GM21619 (cell line): ENCODE measurements at regions not wholly inside any gene's neighbourhood (a gene's known extent, or its start where the extent isn't known, plus 50 kb on each side); places are given as distances from the start of the nearest gene placed in this dataset.
"Not testable (repeated sequence)": the region's sequence is repeated elsewhere in the genome, so short reads cannot be mapped to it uniquely, and the experiment has no call there.

Source experiments
- ATAC-seq: cut with Tn5 transposase; IDR thresholded peaks from one replicate; pipeline ENCODE4 v1.9.1; 2021; ENCODE audit not compliant: unreplicated experiment

DNA sequence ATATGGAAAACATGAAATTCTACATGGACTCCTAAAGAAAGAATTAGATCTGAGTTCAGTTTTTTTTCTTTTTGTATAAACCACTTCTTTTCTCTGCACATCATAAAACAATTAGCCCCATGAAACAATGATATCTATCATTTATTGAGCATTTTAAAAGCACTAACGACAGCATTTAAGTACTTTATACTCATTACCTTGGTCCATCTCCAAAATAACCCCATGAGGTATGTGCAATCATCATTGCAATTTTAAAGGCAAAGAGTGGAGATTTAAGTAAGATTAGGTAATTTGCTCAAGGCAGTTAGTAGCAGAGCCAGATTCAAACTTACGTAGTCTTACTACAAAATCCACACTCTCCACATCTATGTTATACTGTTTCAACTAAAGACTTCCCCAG is 177.7 kb upstream of the RAG2 start:
- no peak for ATAC-seq

DNA sequence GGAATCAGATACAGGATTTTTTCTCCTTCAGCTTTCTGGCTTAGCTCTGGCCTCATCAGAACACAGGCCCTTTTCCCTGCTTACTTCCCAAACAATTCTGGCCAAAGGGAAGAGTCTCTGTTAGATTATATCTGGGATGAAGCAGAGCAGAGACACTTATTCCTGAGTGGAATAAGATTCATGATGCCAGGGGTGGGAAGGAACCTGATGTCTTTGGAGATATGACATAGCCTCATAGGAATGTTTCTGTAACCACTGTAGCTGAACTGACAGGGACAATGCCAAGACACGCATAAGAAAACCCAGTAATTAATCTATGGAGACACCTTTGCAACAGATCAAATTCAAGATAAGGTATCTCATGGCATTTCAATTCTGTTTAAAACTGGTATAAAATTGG is 177.1 kb upstream of the RAG2 start:
- ATAC-seq, result no peak

DNA sequence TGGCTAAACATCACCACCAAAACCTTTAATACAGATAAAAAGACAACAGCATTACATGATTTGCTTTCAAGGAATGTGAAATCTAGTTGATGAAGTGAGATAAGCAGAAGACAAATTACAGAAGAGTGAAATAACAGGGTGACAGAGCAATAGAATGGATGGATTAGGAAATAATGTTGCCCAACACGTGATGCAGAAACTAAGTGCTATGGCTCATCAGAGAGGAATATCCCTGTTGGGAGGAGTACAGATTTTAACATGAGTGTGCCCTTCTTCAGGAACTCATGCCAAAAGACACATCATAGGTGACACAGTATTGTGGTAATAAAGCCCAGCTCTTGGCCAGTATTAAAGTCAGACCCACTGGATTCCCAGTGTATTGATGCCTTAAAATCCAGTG is 176.6 kb upstream of the RAG2 start:
- no peak for ATAC-seq

DNA sequence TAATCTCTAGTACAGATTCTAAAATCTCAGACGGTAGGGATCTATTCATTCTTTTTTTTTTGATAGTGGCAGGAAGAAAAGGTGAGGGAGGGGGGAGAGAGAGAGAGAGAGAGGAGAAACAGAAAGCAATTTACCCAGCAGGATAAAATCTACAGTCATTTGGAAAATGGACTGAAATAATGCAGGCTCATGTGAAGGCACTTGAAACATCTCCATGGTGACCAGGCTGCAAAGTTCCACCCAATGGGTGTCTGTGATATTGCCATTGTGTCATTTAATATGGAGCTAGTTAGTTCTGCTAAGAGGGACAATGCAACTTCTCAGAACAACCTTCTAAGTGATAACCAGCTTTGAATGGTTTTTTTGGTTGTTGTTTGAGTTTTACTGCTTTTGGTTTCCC is 165.2 kb upstream of the RAG2 start:
- peak; percentile 83 for ATAC-seq

DNA sequence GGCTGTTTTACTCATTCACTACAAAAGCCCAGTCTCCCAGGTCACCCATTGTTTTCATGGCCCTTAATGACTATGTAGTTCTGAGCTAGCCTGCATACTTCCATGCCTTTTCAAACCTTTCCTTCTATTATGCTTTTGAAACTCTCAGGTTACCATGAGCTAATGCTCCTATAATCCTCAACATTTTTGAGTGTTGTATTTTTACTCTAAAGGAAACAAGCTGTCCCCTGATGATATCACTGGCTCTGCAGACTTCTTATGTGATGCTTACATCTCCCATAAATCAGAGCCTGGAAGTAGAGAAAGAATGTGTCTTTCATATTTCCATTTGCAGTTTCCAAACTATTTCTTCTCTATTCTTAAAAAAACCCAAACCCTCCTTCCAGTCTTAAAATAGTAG is 159.0 kb upstream of the RAG2 start:
- no peak for ATAC-seq

DNA sequence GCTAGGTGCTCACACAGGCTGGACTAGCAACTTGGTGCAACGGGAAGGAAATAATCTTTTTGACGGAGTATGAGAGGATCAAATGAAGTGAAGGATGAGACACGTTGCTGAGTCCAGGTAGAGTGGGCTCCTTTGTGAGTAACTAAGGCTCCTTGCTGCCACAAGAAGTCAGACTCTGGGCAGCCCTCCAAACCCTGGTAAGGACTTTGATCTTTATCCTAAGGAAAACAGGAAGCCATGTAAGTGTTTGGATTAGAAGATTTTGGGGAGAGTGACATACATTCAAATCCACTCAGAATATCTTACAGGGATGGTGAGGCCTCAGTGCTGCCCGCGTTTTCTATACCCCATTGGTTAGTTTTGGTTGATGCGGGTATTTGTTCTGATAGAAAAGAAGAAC is 155.9 kb upstream of the RAG2 start:
- no peak for ATAC-seq

DNA sequence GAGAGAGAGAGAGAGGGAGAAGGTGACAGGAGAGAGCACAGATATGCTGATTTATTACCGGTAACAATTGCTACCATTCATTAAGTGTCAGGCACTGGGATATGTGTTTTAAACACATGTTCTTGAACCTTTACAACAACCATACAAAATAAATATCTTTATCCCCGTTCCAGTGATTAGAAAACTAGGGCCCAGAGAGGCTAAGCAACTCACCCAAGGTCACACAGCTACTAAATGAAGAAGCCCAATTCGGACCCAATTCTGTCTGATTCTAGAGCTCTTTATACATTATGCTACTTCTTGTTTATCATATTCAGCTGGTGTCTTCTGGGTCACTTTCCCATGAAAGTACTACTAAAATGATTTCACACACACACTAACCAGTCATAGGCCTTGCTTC is 154.0 kb upstream of the RAG2 start:
- no peak for ATAC-seq

DNA sequence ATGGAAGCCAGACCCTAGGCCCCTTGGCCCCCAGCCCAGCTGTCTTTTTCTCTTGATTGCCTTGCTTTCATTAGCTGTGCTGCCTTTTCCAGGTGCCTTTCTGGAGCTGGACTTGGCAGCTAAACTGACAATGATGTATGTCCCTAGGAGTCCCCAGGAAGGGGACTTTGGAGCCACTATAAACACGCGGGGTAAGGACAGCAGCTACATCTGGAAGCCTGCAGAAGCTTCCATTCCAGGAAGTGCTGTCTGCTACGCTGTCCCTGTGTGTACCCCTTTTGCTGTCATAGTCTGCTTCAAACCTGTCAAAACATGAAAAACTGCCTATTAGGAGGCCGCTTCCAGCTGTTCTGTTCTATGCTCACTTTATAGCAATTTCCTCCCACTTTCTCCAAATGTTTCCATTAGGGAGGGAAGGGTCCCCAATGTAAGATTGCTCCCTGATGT is 153.3 kb upstream of the RAG2 start:
- no peak for ATAC-seq

DNA sequence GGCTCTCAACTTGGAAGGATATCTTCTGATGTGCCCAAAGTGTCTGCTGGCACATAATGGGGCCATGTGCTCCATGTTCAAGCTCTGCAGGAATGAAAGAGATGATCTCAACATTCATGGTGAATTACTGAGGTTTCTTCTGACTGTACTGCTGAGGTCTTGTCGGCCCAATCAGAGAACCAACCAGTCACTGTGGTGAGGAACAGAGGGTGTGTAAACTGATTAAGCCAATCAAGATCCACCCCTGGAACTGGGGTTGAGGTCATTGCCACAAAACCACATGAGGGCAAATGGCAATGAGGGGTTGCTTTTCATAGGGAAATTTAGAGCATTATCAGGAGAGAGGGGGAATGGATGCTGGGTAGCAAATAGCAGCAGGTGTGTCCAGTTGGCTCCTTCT is 152.3 kb upstream of the RAG2 start:
- ATAC-seq, result no peak

DNA sequence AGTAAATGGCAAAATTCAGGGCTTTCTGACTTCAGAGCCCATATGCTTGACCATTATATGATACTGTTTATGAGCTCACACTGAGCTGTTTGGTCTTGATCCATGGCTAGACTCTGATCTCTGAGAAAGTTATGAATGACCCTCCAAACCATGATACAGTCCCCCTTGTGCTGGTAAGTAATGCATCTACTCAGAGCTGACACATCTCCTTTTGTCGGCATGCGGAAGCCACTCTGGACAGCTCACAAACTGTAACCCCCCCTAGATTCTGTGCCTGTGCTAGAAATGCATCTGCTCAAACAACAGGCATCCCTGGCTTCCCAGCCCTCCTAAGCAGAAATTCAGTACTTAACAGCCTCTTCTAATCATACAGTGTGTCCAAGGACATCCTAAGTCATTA is 150.8 kb upstream of the RAG2 start:
- no peak for ATAC-seq

DNA sequence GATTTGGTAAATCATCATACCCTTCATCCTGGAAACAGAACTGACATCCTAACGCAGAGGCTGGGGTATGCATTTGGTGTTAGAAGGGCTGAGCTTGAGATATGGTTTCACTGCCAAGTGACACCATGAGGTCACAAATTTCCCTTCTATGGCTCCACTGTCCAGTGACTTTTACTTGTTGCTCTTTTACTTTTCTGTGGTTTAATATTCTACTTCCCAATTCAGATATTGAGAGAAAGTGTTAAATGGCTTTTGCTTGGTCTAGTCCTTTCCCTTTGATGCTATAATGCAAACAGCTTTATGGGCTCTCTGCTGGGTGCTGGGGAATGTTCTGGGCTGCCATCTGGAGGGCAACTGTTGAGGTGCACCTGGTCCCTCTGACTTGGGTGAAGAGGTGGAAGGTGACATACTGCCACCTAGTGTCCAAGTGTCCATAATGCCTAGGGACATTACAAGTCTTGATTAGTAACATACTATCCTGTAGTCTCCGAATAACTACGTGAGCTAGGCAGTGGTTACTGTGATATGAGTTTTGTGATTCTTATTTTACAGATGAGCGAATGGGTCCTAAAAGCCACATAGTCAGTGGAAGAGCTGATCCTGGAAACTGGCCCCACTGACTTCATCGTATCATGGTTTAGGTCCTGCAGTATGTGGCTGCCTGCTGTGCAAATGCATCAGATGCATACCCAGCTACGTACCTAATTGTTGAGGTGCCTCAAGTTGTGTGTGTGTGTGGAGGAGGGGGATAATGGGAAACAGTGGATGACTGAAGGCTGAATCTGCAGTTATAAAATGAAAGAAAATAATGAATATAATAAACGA is 149.1 kb upstream of the RAG2 start:
- ATAC-seq, result peak; percentile 89

DNA sequence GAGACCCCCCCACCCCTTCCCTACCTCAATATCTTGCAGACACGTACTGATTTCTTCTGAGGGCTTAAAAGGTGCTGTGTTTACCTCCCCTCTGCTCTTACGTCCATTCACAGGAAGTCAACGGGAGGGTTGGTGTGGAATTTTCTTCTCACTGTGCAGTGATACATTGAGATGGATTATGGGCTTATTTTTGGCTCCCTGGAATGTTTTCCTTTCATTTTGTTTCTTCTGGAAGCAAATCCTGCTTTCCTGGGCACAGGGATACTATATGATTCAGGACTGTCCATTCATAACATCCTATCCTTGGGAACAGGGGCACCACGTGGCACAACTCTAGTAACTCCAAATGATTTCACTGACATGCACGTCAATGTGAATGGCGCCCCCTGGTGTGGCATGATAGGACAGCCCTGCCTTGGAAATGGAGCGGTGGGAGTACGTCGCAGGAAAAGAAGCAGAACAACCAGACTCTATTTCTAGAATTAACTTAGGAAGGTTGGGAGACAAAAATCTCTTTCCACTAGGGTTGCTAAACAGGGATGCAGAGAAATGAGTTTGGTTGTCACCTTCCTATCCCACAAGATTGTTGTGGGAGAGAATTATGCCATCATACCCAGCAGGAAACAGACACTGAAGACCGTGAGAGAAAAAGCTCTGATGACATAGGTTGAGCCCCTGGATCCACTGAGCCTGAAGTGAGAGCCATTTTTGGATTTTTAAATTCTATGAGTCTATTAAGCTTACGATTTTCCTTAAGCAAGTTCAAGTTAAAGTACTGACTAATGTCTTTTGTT is 146.5 kb upstream of the RAG2 start:
- ATAC-seq, result no peak

DNA sequence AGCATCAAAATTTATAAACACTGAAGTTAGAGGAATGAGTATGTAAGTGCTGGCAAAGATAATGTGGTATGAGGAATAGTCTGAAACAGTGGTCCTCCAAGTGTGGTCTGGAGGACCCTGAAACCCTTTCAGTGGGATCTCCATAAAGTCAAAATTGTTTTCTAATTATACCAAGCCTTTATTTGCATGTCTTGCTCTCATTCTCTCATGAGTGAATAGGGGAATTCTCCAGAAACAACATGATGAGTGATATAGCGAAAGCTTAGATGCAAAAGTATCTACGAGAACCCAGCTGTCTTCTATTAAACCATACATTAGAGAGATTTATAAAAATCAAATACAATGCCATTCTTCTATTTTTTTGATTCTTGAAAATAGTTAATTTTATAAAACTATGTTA is 145.0 kb upstream of the RAG2 start:
- ATAC-seq, result peak; percentile 53

DNA sequence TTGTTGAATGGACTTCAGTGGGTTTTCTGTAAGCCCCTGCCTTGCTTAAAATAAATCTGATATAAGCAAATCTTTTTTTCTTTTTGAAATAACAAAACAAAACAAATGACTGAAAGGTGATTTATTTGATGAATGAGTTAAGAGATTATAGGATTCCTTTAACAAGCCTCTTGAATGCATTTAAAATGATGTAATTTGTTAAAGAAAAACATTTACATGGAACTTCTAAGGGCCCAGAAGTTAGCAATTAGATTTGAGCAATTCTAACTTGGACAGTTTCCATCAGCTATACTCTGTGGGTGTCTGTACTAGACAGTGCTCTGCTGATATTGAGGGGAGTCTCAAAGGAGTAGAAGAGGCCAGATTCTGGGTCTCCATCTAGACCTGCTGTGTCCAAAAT is 143.5 kb upstream of the RAG2 start:
- no peak for ATAC-seq

DNA sequence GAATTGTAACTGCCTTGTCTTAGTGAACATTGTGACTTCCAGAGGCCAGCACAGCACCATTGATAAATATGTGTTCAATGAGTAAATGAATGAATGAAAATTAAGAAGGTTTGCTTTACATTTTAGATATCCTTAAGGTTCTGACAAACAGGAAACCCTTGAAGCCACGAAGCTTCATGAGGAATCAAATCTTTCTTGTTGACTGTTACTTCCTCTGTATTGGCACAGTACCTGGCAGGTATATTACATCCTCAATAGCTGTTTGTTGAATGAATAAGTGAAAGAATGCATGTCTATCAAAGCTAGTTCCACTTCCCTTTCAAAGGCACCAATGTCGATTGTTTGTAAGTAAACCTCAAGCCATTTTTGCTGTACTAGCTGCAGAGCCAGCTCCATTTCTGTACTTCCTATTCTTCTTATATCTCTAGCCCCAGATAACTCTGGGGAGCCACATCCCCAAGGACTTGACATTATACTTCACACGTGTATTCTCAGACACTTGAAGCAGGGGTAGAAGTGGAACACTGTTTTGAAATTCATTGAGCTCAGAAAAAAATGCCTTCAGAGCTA is 140.3 kb upstream of the RAG2 start:
- no peak for ATAC-seq

DNA sequence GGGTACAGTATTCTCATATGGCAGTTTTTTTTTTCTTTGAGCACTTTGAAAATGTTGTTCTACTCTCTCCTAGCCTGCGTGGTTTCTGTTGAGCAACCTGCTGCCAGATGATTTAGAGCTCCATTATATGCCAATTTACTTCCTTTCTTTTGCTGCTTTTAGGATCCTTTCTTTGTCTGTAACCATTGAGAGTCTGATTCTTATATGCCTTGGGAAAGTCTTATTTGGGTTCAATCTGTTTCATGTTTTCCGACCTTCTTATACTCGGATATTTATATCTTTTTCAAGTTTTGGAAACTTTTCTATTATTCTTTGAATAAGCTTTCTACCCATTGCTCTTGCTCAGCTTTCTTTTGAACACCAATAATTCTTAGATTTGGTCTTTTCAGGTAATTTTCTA is 138.1 kb upstream of the RAG2 start:
- no peak for ATAC-seq

DNA sequence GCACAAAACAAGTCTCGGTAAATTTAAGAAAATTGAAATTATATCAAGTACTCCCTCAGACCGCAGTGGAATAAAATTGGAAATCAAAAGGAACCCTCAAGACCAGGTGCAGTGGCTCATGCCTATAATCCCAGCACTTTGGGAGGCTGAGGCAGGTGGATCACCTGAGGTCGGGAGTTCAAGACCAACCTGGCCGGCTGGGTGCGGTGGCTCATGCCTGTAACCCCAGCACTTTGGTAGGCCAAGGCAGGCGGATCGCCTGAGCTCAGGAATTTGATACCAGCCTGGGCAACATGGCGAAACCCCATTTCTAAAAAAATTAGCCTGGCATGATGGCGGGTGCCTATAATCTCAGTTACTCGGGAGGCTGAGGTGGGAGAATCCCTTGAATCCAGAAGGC is 135.7 kb upstream of the RAG2 start:
- ATAC-seq, result not testable (repeated sequence)

DNA sequence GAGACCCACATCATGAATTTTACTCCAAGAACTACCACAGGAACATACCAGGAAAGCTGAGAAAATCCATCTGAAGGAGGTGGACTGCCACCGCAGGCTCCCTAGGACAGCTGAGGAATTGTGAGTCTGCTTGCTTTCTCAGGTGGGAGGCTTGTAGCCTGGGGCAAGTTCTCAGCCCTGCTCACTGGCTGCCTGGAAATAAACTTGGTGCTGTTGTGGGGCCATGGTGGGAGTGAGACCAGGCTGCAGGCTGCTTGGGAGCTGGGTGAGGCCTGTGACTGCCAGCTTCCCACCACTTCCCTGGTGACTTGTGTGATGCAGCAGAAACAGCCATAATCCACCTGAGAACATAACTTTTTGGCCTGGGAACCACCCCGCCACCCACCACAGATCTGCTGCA is 132.7 kb upstream of the RAG2 start:
- ATAC-seq, result no peak

DNA sequence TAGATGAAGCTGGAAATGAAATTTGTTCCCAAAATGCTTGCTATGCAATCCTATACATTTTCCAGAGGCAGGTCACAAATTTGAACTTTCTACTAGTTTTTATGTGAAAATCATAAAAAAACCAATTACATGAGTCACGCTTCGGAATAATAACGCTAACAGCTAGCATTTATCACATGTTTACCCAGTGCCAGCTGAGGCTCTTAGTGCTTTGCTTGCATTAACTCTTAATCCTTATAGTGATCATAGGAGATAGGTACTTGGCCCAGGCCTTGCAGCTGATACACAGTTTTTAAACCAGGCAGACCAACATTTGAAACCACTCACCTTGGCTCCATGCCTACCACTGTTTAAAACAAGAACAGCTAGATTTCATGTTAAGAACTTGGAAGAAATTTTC is 131.8 kb upstream of the RAG2 start:
- ATAC-seq, result no peak

DNA sequence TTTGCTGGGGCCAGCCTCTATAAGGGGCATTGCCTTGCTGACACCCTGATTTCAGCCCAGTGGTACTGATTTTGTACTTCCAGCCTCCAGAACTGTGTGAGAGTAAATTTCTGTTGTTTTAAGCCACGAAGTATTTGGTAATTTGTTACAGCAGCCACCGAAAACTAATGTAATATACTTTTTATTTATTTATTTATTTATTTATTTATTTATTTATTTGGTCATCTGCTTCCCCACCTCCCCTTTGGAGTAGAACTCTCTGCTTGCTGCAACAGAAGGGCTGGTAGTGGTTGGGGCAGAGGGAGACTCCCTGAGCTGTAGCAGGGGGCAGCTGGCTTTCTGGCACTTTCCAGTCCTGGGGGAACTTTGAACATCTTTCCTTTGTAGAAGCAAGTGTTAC is 128.4 kb upstream of the RAG2 start:
- no peak for ATAC-seq

DNA sequence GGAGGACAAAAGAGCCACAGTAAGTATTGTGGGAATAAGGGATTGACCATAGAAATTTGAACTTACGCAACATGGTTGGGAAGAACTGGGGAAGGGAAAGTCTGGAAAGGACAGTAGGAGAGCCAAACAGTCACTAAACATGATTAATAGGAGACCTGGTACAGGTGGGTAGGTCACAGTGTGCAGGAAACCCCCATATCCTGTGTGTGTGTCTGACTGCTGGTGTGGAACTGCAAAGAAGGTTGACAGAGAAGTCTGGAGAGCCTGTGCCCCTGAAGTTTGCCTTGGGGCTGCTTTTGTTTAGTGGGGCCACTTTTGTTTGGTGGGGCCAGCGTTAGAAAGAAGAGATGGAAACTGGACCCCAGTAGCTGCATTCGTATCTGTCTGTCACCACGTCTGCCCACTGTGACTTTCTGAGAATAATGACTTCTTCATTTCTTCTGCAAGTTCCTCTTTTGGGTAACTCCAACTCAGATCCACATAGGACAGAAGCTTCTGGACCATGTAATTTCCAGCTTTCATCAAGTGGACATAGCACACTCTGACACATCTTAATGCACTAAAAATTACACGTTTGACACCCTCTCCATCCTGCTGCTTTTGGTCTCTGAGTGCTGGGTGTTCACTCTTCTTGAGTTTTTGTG is 126.8 kb upstream of the RAG2 start:
- ATAC-seq, result peak; percentile 72

DNA sequence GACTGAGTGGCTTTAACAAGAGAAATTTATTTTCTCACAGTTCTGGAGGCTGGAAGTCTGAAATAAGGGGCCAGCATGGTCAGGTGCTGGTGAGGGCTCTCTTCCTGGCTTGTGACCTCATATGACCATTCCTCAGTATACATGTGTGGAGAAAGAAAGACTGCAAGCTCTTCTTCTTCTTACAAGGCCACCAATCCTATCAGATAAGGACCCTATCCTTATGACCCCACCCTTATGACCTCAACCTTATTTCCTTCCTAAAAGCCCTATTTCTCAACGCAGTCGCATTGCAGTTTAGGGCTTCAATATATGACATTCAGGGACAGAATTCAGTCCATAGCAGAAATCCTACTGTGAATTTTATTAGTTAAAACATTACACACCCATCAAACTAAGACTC is 124.4 kb upstream of the RAG2 start:
- ATAC-seq, result no peak
